DOHH2 (cell line): ENCODE measurements at regions not wholly inside any gene's neighbourhood (a gene's known extent, or its start where the extent isn't known, plus 50 kb on each side); places are given as distances from the start of the nearest gene placed in this dataset.

Experiments used
- CTCF ChIP-seq: fragments of 200-600 bp; sonication (generic); IDR thresholded peaks from one replicate; pipeline ENCODE4 v1.5.1; 2014; ENCODE audit warnings: antibody characterized with exemption, mild to moderate bottlenecking, low read depth, low read length; ENCODE audit not compliant: poor library complexity, severe bottlenecking
- EZH2phosphoT487 ChIP-seq: fragments of 200-600 bp; sonication (generic); IDR thresholded peaks from 2 replicates; pipeline ENCODE4 v1.6.1; 2017; ENCODE audit warnings: borderline replicate concordance, mild to moderate bottlenecking, antibody characterized with exemption, low read length, moderate library complexity, mixed read lengths

- TF ChIP-seq CTCF, result no peak
- no peak for TF ChIP-seq EZH2phosphoT487
These were observed 68.3 kb upstream of the PHACTR2 start for GRCh38 chr6:143609501-143609900.
